ENCODE measurements at regions not wholly inside any gene's neighbourhood (a gene's known extent, or its start where the extent isn't known, plus 50 kb on each side); places are given as distances from the start of the nearest gene placed in this dataset.
A peak's percentile ranks its signal among the peaks of the same experiment; 100 is the strongest.

DNA sequence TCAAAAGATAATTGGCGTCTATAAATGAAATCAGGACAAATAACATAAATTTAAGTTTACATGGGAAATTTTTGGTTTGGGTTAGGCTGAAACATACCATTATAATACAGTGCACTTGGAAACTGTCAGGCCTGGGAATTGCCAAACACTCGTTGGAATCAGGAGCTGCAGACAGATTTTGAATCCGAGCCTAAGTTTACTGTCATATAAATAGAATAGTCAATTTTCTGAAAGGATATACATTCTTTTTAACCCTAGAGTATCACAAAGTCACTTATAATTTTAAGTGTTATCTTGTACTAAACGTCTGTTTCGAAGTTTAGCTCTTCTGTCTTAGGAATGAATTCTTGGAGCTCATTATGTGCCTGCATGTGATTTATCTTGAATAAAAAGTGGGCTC, 234.1 kb downstream of the VEGFC start:
- no peak overlapping the region for H3K27ac ChIP-seq (ENCODE audit: low read length)
- no peaks in the 10 kb centered on the region for H3K36me3 ChIP-seq (ENCODE audit: control insufficient read depth, insufficient read depth, low read length)
- no peaks in the 10 kb centered on the region for H3K4me1 ChIP-seq (ENCODE audit: control insufficient read depth, insufficient read depth, low read length)
- H3K4me3 ChIP-seq (ENCODE audit: low read depth in 2 of 2, low read length in 2 of 2) = no peak overlapping the region
- no peaks in the 10 kb centered on the region for H3K9me3 ChIP-seq (ENCODE audit: control insufficient read depth, insufficient read depth, low read depth, low read length)
- in situ Hi-C loops (cut with HindIII; ENCODE audit: low pct_unique_long_range_greater_than_20kb, low sequenced_read_pairs) (no loop called here), intact Hi-C loops (cut with micrococcal nuclease; ENCODE audit: unreplicated experiment) (no loop called here)
- no peaks in the 10 kb centered on the region for H3K27me3 ChIP-seq (ENCODE audit: control insufficient read depth, insufficient read depth, low read length)
- no peak for ATAC-seq
- POLR2A ChIA-PET = no interaction called here
- DNase-seq (ENCODE audit: low read depth, low spot score) = no peak
- no peak for TF ChIP-seq SIN3A (IDR thresholded peaks at IDR 0.05; ENCODE audit: borderline replicate concordance, insufficient read depth, low read depth, low read length)
- CTCF ChIA-PET = no interaction called here
- BruUV-seq (replicated peaks) = no TSS peak

GRCh38 chr4:176561368-176561767, 231.4 kb downstream of the VEGFC start:
- no peak for DNase-seq (ENCODE audit: low read depth, low spot score)
- CTCF ChIA-PET = no interaction called here
- POLR2A ChIA-PET = no interaction called here
- H3K4me1 ChIP-seq (ENCODE audit: control insufficient read depth, insufficient read depth, low read length) = no peaks in the 10 kb centered on the region
- no peak for ATAC-seq
- H3K36me3 ChIP-seq (ENCODE audit: control insufficient read depth, insufficient read depth, low read length) = no peaks in the 10 kb centered on the region
- H3K27me3 ChIP-seq (ENCODE audit: control insufficient read depth, insufficient read depth, low read length) = no peaks in the 10 kb centered on the region
- intact Hi-C loops (cut with micrococcal nuclease; ENCODE audit: unreplicated experiment) (loop anchor here (10.0 kb wide), 2 partner anchors 223 to 483 kb away; no protein-coding TSS in a partner anchor), in situ Hi-C loops (cut with HindIII; ENCODE audit: low pct_unique_long_range_greater_than_20kb, low sequenced_read_pairs) (no loop called here)
- TF ChIP-seq SIN3A (IDR thresholded peaks at IDR 0.05; ENCODE audit: borderline replicate concordance, insufficient read depth, low read depth, low read length) (no peak), REST (IDR thresholded peaks at IDR 0.05; ENCODE audit: insufficient read depth in 1 of 2, low read depth in 2 of 2, low read length in 1 of 2) (no peak)
- TF ChIP-seq, protein P1, sequence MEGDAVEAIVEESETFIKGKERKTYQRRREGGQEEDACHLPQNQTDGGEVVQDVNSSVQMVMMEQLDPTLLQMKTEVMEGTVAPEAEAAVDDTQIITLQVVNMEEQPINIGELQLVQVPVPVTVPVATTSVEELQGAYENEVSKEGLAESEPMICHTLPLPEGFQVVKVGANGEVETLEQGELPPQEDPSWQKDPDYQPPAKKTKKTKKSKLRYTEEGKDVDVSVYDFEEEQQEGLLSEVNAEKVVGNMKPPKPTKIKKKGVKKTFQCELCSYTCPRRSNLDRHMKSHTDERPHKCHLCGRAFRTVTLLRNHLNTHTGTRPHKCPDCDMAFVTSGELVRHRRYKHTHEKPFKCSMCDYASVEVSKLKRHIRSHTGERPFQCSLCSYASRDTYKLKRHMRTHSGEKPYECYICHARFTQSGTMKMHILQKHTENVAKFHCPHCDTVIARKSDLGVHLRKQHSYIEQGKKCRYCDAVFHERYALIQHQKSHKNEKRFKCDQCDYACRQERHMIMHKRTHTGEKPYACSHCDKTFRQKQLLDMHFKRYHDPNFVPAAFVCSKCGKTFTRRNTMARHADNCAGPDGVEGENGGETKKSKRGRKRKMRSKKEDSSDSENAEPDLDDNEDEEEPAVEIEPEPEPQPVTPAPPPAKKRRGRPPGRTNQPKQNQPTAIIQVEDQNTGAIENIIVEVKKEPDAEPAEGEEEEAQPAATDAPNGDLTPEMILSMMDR (IDR thresholded peaks at IDR 0.05) = no peak
- no peaks in the 10 kb centered on the region for H3K9me3 ChIP-seq (ENCODE audit: control insufficient read depth, insufficient read depth, low read depth, low read length)
- no peak overlapping the region for H3K27ac ChIP-seq (ENCODE audit: low read length)
- no peak overlapping the region for H3K4me3 ChIP-seq (ENCODE audit: low read depth in 2 of 2, low read length in 2 of 2)
- BruUV-seq (replicated peaks) = no TSS peak

DNA sequence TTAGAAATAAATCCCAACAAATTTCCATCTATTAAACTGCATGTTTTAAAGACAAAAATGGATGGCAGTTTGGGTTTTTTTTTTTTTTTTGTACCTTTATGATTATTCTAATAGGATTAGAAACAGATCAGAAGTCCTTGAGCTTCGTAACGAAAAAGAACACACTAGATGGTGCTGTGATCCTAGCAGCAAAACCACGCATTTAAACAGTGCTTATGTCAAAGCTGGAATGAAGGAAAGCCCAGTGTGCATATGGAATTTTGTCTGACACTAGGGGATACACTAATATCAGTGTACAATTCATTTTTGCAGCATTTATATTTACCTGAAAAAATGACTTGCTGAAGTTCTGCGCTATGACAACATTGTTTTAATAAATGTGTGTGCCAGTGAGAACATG, 229.1 kb downstream of the VEGFC start:
- BruUV-seq (replicated peaks) = no TSS peak
- CTCF ChIA-PET = interaction anchor here (1.1 kb wide), 1 partner anchor 484 kb away, joined by 5 read pairs; no protein-coding TSS in a partner anchor
- DNase-seq (ENCODE audit: low read depth, low spot score) (no peak), ATAC-seq (no peak)
- TF ChIP-seq, protein P1 (IDR thresholded peaks at IDR 0.05) = peak; percentile 49; the same call in 1 of the 2 replicates
- no peak for TF ChIP-seq REST (IDR thresholded peaks at IDR 0.05; ENCODE audit: insufficient read depth in 1 of 2, low read depth in 2 of 2, low read length in 1 of 2)
- in situ Hi-C loops (cut with HindIII; ENCODE audit: low pct_unique_long_range_greater_than_20kb, low sequenced_read_pairs) (no loop called here), intact Hi-C loops (cut with micrococcal nuclease; ENCODE audit: unreplicated experiment) (loop anchor here (10.0 kb wide), 2 partner anchors 221 to 481 kb away; no protein-coding TSS in a partner anchor)
- Histone ChIP-seq H3K27me3 (ENCODE audit: control insufficient read depth, insufficient read depth, low read length) (no peaks in the 10 kb centered on the region), H3K27ac (ENCODE audit: low read length) (no peak overlapping the region), H3K4me3 (ENCODE audit: low read depth in 2 of 2, low read length in 2 of 2) (no peak overlapping the region), H3K9me3 (ENCODE audit: control insufficient read depth, insufficient read depth, low read depth, low read length) (no peaks in the 10 kb centered on the region), H3K36me3 (ENCODE audit: control insufficient read depth, insufficient read depth, low read length) (no peaks in the 10 kb centered on the region), H3K4me1 (ENCODE audit: control insufficient read depth, insufficient read depth, low read length) (no peaks in the 10 kb centered on the region)
- POLR2A ChIA-PET = no interaction called here

All from Panc1 (cell line).